GM12874 (cell line): ENCODE measurements at regions not wholly inside any gene's neighbourhood (a gene's known extent, or its start where the extent isn't known, plus 50 kb on each side); places are given as distances from the start of the nearest gene placed in this dataset.

Experiments
- TF ChIP-seq, protein P1 (sequence below): IDR thresholded peaks from 2 replicates; pipeline ENCODE4 v1.5.1; 2011; ENCODE audit warnings: low read depth, mild to moderate bottlenecking, control low read depth, low read length, moderate library complexity; ENCODE audit not compliant: insufficient read depth

DNA sequence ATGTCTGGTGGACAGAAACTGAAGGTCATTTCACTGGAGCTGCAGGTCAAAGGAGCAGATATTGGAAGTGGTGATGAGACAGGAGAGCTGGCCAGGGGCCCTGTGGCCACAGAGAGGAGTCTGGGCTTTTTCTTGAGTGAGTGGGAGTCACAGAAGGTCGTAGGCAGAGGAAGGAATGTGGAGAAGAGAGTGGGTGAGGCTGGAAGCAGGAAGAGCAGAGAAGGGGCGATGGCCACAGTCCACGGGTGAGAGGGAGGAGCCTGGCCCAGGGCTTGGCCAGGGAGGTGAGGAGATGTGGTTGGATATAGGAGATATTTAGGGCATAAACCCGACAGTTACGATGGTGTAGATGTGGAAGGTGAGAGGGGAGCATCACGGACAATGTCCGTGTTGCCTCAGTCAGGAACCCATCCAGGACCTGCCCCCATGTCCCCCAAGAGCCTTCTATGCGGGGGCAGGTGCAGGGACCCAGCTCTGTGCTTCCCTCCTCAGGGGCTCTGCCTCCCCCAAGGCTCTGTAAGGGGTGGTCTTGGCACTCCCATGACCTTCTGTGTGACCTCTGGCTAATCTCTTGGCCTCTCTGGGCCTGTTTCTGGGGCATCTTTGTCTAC, 150.5 kb upstream of the PTPN1 start:
- TF ChIP-seq, protein P1, sequence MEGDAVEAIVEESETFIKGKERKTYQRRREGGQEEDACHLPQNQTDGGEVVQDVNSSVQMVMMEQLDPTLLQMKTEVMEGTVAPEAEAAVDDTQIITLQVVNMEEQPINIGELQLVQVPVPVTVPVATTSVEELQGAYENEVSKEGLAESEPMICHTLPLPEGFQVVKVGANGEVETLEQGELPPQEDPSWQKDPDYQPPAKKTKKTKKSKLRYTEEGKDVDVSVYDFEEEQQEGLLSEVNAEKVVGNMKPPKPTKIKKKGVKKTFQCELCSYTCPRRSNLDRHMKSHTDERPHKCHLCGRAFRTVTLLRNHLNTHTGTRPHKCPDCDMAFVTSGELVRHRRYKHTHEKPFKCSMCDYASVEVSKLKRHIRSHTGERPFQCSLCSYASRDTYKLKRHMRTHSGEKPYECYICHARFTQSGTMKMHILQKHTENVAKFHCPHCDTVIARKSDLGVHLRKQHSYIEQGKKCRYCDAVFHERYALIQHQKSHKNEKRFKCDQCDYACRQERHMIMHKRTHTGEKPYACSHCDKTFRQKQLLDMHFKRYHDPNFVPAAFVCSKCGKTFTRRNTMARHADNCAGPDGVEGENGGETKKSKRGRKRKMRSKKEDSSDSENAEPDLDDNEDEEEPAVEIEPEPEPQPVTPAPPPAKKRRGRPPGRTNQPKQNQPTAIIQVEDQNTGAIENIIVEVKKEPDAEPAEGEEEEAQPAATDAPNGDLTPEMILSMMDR: no peak

DNA sequence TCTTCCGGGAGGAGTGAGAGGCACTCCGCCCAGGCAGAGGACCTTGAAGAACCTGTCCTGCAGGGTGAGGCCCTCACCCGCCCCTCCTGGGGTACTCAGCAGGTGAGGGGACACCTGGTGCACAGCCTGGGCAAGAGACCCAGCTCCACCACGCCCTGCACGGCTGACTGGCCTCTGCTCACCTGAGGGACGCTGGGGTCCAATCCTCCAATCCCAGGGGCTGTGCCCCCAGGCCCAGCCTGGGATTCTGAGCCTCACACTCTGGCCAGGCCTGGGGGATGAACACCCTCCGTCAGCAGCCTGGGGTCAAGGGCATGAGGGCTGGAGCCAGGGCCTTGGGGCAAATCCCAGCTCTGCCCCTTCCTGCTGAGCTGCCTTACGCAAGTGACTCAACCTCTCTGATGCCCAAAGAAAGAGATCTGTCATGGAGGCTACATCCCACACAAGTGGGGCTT, 149.9 kb upstream of the PTPN1 start:
- TF ChIP-seq, protein P1: no peak

DNA sequence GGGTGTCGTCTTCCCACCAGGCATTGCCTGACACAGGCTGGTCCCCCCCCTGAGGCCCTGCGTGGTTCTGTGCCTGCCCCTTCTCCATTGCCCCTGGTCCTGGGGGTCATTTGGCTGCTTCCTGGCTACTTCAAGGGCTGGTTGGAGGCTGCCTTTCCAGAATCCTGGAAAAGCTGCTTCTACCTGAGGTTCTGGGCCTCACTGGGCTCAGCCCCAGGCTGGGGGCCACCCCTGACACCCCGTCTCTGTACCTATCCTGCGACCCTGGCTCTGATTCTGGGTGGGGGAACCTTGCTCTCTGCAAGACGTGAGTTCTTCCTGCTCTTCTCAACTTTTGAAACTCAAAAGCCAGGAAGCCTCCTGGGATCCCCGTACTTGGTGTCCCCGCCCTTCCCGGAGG, 149.3 kb upstream of the PTPN1 start:
- TF ChIP-seq, protein P1: no peak

DNA sequence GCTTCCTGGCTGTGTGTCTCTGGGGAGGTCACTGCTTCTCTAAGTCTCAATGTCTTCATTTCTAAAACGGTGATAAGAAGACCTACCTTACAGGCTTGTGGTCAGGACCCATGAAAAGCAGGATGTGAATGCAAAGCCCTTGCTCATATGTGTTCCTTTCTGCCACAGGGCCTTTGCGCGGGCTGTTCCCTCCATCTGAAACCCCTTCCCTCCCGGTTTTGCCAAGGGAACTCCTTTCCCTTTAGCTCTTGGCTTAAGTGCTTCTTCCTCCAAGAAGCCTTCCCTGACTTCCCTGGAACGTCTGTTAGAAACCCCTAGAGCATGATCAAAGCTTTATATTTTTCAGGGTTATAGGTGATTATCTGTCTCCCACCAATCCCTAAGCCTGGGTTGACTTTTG, 147.2 kb upstream of the PTPN1 start:
- TF ChIP-seq, protein P1: no peak

GRCh38 chr20:50363479-50363878, 146.7 kb upstream of the PTPN1 start:
- TF ChIP-seq, protein P1: no peak

DNA sequence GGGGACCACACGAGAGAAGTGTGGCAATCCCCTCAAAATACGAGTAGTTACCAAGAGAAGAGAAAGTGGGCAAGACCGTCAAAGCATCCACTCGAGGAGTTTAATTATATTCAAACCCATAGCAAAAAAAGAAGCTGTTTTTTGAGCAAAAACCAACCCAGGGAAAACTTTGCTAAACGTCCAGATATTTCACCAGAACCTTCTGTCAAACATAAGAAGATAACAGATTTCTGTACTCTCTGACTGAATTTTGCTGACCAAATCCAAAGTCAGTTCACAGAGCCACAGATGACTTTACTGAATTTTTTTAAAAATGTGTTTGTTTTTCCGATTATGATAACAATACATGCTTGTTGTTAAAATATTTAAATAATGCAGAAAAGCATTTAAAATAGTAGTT, 145.6 kb upstream of the PTPN1 start:
- TF ChIP-seq, protein P1: no peak

DNA sequence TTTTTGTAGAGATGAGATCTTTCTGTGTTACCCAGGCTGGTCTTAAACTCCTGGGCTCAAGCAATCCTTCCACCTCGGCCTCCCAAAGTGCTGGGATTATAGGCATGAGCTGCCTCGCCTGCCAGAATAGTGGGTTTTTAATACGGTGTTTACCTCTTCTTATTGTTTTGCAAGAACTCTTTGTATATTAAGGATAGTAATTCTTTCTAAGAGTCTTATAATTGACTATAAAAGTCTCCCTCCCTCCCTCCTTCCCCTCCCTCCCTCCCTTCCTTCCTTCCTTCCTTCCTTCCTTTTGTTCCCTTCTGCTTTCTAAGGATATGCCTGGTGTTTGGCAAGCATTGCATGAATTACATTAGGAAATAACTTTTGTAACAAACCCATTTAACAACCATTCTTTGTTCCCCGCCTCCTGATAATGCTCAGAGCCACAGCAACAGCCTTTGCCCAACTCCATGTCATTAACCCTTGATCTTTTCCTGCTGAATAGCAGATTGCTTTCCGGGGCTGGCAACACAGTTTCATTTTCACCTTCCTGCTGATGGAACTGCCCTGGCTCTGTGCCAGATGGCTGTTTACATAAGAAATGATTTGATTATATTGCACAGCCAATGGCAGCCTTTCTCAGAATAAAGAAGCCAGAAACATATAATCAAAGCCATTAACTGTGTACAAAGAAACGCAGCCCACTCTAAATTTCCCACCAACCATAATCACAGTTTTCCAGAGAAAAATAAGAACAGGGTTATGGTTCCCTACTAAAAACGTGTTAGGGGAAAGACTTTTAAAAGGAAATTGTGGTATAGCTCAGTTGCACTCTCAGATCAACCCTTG, 143.7 kb upstream of the PTPN1 start:
- TF ChIP-seq, protein P1: no peak
